NCI-H187 (cell line): ENCODE measurements at regions not wholly inside any gene's neighbourhood (a gene's known extent, or its start where the extent isn't known, plus 50 kb on each side); places are given as distances from the start of the nearest gene placed in this dataset.
"Not testable (repeated sequence)": the region's sequence is repeated elsewhere in the genome, so short reads cannot be mapped to it uniquely, and the experiment has no call there.

ENCODE experiments used
- DNase-seq, 2 experiments: peaks; one replicate each; lab custom pipeline; 2025; lab: John Stamatoyannopoulos, UW

- no peak for DNase-seq
Observed at GRCh38 chr21:25487046-25487594, 120.2 kb downstream of the MRPL39 start.

- no peak for DNase-seq
Observed at GRCh38 chr21:25485914-25486313, 121.4 kb downstream of the MRPL39 start.

- DNase-seq: no peak
Observed at GRCh38 chr21:25467896-25468295, 139.4 kb downstream of the MRPL39 start.

- not testable (repeated sequence) for DNase-seq
Observed at GRCh38 chr21:25467071-25467470, 140.2 kb downstream of the MRPL39 start.

DNA sequence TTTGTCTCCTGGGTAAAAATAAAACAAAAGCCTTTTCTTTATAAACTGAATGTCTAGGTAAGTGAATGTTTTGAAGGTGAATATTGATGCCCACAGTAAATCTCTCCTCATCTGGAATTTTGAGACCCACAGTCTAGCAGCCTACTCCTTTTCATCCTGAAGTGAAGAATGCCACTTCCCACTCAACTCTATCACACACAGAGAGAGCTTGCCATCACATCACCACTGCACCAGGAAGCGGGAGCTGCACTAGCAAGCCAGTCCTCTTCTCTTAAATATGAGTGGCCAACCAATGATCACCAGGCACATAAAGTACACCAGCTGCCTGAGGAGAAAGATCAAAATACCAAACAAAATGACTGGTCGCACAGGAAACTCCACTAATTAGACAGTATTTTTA, 140.8 kb downstream of the MRPL39 start:
- no peak for DNase-seq

DNA sequence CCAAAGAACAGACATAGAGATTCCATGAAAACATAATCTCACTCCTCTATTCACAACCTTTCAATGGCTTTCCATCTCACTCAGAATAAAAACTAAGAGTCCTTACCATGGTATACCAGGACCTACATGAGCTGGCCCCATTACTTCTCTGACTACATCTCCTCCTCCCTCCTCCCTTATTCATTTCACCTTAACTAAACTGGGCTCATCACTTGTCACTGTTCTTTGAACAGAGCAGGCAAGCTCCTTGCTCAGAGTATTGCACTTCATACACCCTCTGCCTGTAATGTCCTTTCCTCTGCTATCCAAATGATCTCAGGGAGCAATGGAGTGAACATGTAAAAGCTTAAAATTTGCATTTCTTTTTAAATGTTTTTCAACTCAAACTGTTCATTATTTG, 142.0 kb downstream of the MRPL39 start:
- DNase-seq: no peak

- DNase-seq: no peak
Observed at GRCh38 chr21:25464275-25464674, 143.0 kb downstream of the MRPL39 start.

- no peak for DNase-seq
Observed at GRCh38 chr21:25462517-25462971, 144.7 kb downstream of the MRPL39 start.

GRCh38 chr21:25461725-25462124, 145.6 kb downstream of the MRPL39 start:
- DNase-seq: no peak

- no peak for DNase-seq
Observed at GRCh38 chr21:25459993-25460392, 147.3 kb downstream of the MRPL39 start.

GRCh38 chr21:25459365-25459764, 147.9 kb downstream of the MRPL39 start:
- no peak for DNase-seq

DNA sequence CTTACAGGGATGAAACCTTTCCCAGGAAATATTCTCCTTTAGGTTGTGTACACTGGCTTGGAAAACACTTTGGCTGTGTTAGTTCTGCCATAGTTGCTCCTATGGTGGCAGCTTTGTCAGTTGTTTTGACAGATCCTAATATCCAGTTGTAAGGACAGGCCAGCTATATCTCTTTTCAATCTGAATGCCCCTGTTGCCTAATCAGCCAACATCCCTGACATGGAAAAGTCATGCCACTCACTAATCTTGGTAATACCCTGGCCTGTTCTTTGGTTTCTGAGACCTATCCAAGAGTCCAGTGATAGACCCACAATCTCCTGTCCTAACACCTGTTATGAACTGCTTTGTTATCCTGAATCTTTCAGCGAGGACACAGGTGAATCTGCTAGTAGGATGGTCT, 148.8 kb downstream of the MRPL39 start:
- no peak for DNase-seq

DNA sequence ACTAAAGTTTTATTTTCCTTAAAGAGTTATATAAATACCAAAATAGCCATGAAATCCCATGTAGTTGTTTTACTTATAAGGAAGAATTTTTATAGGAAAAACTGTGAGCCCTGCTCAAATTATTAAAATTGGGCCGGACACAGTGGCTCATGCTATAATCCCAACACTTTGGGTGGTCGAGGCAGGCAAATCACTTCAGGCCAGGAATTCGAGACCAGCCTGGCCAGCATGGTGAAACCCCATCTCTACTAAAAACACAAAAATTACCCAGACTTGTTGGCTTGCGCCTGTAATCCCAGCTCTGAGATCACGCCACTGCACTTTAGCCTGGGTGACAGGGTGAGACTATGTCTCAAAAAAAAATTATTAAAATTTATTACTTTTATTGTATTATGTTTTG, 149.3 kb downstream of the MRPL39 start:
- DNase-seq: no peak

DNA sequence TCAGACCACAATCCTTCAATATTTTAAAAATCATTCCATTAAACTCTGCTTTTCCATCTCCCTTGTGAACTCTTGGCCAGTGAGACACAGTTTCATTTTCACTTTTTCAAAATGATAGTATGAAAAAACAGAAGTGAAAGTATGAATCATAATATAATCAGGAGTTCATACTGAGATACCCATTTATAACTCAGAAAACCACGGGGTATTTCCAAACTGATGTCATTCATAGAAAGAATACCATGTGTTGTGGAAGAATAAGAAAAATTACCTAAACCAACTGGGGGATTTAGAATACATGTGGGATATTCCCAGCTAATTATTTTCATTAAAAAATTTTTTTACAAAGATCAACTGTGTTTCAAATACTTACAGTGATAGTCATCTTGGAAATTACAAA, 149.9 kb downstream of the MRPL39 start:
- no peak for DNase-seq

DNA sequence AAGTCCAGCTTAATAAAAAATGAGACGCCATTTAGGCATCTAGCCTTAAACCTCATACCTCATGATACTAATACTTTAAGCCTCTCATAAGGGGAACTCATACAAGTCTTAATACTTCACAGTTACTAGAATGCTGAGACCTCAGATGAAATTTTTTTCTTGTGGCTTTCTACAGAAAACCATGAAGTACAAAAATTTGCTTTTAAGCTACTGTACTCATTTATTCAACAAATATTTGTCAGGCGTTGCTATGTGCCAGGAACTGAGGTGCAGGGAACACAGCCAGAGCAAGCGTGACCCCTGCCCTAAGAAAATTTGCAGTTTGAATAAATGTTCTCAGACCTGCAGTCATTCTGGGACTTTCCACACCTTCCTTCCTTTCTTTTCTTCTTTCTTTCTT, 150.6 kb downstream of the MRPL39 start:
- DNase-seq: no peak

DNA sequence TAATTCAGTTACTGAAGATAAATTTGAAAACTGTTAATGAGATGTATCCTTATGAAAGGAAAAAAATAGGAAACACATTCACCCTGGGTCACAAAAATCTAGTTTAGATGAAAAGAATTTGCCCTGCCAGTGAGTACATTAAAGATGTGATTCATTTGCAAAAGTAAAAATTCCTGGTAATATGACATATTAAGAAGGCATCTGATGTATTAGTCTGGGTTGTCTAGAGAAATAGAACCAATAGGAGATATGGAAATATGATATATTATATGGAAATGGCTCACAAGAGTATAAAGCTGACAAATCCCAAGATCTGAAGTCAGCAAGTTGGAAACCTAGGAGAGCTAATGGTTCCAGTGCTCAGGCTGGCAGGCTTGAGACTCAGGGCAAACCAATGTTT, 153.8 kb downstream of the MRPL39 start:
- DNase-seq: no peak

DNA sequence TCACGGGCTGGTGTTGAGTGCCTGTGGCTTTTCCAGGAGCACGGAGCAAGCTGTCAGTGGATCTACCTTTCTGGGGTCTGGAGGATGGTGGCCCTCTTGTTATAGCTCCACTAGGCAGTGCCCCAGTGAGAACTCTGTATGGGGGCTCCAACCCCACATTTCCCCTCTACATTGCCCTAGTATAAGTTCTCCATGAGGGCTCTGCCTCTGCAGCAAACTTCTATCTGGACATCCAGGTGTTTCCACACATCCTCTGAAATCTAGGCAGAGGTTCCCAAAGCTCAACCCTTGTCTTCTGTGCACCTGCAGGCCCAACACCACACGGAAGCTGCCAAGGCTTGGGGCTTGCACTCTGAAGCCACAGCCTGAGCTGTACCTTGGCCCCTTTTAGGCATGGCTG, 157.3 kb downstream of the MRPL39 start:
- no peak for DNase-seq

DNA sequence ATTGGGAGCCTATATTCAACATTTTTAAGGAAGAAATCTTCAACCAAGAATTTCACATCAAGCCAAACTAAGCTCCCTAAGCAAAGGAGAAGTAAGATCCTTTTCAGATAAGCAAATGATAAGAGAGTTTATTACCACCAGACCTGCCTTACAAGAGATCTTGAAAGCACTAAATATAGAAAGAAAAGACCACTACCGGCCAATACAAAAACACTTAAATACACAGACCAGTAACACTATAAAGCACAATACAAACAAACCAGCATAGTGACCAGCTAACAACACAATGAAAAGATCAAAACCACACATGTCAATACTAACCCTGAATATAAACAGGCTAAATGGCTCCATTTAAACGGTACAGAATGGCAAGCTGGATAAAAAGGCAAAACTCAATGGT, 165.4 kb downstream of the MRPL39 start:
- DNase-seq: no peak

DNA sequence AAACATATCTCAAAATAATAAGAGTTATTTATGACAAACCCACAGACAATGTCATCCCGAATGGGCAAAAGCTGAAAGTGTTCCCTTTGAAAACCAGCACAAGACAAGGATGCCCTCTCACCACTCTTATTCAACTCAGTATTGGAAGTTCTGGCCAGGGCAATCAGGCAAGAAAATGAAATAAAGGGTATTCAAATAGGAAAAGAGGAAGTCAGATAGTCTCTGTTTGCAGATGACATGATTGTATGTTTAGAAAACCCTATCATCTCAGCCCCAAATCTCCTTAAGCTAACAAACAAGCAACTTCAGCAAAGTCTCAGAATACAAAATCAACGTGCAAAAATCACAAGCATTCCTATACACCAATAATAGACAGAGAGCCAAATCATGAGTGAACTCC, 169.8 kb downstream of the MRPL39 start:
- DNase-seq: not testable (repeated sequence)

GRCh38 chr21:25428537-25428936, 178.7 kb downstream of the MRPL39 start:
- no peak for DNase-seq

- no peak for DNase-seq
Observed at GRCh38 chr21:25427828-25428227, 179.5 kb downstream of the MRPL39 start.

DNA sequence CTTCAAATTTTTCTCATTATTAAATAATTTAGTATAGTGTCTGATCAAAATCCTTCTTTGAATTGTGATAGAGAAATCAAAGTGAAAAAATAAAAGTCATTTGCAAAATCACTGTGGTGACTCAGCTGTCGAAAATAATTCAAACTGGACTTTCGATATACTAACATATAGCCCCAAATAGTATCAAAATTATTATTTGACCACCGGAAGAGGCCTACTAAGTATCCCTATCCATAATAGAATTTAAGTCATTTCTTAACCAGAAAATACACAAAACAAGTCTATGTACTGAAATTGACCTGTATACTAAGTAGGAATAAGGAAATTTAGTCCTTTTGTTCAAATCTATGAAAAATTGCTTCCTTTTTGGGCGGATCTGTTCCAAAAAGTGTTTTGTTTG, 180.7 kb downstream of the MRPL39 start:
- no peak for DNase-seq

DNA sequence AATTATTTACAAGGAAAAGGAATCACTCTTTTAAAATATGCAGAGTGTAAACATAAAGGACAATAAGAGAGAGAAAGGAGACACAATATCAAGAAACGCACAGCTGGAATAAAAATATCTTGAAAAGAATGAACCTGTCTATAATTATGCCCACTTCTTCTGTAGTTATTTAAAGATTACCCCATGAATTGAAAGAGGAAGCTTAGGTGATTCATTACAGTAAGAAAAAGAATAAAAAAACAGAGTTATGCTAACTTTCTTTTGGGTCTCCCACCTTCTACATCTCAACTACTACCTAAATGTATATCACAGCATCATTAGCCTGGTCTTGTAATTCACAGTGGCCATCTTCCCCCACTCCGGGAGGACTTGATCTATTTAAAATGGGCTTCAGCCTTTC, 182.1 kb downstream of the MRPL39 start:
- DNase-seq: no peak

GRCh38 chr21:25424634-25425033, 182.6 kb downstream of the MRPL39 start:
- DNase-seq: no peak

GRCh38 chr21:25424048-25424447, 183.2 kb downstream of the MRPL39 start:
- no peak for DNase-seq
